ENCODE measurements at regions not wholly inside any gene's neighbourhood (a gene's known extent, or its start where the extent isn't known, plus 50 kb on each side); places are given as distances from the start of the nearest gene placed in this dataset.

DNA sequence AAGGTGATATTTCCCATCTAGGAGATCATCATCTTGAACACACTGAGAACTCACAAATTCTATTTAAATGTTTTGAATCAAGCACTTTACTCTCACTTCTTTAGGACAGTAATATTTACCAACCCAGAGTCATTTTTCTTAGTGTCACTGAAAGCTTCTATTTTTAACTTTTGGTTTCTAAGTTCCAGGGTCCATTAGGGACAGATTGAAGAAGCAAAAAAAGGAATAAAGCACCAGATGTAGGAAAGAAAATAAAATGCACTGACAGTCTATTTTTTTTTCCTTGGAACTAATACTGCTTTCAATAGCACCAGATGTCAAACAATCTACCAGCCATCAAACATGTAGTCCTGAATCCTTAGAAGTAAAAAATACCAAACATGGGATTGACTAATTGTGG, 526.7 kb upstream of the LRRN3 start:
- no peak for DNase-seq (ENCODE audit: low read depth)

DNA sequence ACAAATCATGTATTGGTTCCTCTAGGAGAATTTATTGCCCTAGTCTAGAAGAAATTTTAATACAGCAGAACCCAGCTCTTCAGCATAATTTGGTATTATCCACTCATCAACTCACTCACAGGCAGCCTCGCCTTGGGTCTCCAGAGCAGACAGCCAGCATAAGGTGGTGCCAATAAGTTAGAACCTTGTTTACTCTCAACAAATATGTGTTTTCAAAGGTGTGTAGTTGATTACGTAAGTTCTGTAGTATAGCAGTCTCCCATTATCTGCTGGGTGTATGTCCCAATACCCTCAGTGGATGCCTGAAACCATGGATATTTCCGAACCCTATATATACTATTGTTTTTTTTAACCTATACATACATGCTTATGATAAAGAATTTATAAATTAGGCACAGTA, 522.5 kb upstream of the LRRN3 start:
- no peak for DNase-seq (ENCODE audit: low read depth)

DNA sequence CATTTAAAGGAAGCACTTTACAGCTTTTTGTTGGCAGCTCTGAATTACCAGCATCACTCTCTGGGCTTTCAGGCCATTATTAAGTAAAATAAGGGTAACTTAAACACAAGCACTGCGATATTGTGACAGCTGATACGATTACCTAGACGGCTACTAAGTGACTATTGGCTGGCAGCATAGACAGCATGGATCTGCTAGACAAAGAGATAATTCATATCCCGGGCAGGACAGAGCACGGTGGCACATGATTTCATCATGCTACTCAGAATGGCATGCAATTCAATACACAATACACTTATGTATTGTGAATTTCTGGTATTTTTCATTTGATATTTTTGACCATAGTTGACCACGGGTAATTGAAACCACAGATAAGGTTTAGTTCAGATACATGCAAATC, 522.0 kb upstream of the LRRN3 start:
- no peak for DNase-seq (ENCODE audit: low read depth)

DNA sequence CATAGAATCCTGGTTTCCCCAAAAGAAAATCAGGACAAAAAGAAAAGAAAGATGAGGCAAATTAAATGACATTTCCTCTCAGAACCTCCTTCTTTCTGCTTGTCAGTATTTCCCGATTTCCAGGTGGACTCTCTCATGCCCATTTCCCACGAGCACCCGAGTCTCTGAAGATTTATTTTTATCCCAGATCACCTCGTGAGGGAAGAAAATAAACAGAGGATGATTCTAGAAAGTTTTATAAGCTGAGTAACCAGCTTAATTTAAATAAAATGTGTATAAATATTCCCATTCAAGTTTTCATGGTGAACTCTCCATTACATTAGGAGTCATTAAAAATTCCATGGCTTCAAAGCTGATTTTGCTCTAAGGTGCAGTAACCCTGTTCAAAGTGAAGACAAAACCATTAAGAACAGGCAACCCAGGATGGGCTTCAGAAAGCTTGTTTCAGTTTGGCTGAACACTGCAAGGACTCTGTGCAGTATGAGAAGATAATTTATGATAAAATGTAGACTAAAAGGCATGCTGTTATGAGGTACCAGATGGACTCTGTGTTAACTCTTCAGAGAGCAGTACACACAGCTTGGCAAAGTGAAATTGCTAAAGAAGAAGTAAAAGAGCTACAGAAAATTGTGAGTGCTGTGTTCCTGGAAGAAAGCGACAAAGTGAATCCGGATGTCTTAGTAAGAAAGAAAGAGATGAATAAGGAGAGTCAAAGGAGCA, 521.3 kb upstream of the LRRN3 start:
- no peak for DNase-seq (ENCODE audit: low read depth)

DNA sequence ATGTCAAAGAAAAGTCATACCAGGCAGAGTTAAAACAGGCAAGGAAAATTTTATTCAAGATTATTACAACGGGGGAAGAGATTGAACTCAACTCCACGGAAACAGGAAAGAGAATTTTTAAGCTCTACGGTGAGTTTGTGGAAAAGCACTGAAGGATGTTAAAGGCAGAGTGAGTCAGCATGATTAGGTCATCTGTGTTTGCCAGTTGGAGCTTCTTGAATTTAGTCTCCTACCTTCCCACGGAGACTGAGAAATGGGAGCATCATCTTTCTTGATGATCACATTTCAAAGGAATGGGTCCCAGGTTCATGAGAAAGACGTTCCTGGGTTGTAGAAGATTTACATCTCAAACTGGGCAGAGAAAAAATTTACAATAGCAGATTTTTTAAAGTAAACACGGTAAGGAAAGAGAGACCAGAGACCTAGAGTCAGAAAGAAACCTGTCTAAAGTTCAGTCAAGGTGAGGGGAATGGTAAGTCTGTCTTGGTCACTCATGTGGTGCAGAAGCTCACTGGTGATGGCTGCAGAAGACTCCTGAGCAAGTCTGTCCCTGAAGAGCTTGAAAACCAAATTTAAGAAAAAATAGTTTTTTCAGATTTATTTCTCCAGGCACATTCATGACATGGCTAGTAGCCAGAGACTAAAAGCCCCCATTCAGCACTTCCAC, 516.9 kb upstream of the LRRN3 start:
- no peak for DNase-seq (ENCODE audit: low read depth)

DNA sequence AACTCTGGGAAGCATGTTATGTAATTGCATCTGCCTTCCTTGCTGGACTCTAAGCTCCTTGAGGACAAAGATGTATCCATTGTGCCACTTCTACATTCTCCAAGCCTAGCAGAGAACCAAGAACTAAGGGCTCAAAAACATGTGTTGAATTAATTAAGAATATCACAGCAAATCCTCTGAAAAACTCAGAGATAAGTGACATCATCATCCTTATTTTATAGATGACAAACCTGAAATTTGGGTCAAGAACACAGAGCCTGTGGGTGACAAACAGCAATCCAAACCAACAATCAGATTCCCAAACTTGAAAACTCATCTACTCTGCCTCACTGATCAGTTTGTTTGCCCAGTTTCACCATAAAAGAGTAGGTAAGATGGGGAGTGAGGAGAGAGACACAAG, 503.6 kb upstream of the LRRN3 start:
- no peak for DNase-seq (ENCODE audit: low read depth)

DNA sequence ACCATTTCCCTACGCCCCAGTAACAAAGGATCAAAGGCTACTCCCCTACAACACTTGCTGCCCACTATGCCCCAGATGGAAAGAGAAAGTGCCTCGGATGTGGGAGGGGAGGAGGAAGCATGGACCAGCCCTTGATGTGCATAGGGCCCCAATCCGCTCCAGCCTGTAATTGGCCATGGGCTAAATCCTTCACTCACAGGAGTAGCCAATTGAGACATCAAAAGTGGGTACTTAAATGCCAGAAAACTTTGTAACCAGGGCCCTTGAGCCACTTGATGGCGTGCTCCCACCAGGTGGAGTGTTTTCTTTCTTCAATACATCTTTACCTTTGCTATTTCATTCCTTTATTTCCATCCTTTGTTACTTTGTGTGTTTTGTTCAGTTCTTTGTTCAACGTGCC, 500.5 kb upstream of the LRRN3 start:
- DNase-seq (ENCODE audit: low read depth) = no peak

DNA sequence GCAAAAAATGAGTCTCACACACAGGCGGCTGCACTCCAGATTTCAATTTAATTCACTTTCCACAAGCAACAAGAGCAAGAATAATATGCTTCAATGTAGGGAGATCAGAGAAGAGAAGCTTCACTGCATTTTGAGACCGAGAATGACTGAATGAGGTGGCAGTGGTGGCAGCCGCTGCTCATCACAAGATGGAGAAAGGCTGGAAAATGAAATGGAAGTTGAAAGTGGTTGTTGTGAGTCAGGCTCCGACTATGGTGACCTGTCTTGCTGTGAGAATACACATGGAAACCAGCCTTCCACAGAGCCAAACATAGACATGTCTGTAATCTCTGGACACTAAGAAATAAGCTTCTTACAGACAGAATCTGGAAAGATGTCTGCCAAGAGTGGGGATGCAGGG, 499.6 kb upstream of the LRRN3 start:
- no peak for DNase-seq (ENCODE audit: low read depth)

DNA sequence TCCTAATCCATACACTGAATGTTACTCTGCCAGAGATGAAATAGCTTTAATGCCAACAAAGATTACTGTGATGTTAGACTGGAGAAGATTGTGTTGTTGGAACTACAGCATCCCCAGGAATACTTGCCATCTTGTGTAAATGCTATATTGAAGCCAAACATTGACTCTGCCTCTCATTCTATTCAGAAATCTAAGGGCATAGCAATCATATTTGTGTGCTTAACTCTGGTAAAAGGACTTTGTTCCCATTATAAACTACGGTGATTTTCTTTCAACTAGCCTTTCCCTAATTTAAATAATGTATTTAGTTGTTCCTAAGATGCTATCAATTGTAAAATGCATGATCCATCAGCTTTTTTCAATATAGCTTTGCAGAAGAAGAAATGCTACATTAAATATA, 498.4 kb upstream of the LRRN3 start:
- no peak for DNase-seq (ENCODE audit: low read depth)

DNA sequence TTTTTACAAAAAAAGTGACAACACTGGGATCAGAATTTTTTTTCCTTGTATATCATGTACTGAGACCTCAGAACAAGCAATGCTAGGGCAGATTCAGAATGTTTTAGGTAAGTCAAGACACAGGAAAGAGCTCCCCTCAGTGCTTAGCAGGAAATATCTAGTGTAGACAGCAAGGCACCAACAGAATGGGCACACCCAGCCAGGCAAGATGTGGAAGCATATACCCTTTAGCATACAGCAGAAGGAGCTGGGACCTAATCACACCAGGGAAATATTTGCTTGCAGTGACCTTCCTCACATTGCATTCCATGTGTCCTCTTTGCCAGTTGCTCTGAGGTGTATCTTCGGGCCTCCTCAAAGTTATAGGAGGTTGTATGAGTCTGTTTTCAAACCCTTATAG, 497.6 kb upstream of the LRRN3 start:
- no peak for DNase-seq (ENCODE audit: low read depth)

DNA sequence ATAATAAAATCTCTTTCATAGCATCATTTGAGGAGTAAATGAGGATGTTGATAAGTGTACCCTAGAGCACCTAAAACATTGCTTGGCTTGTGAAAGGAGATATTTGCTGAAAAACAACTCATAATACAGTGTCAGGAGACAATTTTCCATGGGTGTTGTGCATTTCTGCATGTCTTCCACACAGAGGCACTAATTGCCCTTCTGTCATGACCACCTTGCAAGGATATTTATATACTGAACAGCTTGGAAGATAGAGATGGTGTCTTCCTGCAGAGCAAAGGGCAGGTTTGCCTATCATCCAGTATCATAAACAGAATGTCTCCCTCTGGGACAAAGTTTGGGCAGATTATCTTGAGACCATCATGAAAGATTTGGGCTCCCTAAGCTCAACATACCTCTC, 495.2 kb upstream of the LRRN3 start:
- no peak for DNase-seq (ENCODE audit: low read depth)

DNA sequence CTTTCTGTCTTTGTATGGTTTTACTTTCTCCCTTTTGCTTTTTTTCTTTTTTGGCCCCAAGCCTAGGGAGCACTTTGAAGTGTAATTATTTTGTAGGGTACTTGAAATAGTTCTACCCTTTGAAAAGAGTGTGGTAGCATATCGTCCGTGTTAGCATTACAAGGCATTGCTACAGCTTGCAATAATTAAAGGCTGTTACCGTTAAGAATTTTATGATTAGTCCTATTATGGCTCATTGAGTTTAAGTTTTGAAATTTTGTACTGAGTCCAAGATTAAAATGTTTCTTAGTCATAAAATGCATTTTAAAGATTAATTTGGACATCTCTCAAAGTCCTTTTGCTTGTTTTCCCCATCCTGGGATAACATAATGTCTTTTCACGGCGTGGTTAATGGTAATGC, 490.0 kb upstream of the LRRN3 start:
- no peak for DNase-seq (ENCODE audit: low read depth)

DNA sequence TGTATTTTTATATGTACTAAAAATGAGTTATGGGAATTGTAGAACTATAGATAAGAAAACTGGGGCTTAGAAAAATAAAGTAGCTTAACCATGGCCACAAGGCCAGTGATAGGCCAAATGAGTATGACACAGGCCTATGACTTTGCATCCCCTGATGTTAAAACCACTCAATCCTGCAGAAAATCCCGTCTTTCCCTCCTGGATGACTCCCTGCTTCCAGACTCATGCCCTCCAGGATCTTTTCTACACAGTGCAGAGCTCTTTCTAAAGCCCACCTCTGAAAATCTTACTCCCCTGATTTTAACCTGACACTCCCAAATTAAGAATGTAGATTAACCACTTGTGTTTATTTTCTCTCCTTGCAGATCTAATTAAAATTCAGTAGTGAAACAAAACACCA, 489.2 kb upstream of the LRRN3 start:
- no peak for DNase-seq (ENCODE audit: low read depth)

DNA sequence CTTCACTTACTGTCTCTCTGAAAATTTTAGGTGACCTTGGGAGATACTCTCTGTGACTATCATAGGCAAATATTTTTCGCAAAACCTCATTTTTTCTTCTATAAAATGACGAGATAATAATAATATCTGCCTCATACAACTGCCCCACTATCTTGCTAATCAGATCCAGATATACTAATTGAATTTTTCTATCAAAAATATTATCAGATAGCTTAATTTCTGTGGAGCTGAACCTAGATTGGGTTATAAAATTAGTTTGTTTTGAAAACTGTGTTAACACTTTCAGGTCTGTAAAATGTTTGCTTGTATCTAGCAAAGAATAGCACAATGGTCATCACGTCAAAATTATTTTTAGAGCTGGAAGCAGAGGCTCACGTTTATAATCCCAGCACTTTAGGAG, 486.7 kb upstream of the LRRN3 start:
- no peak for DNase-seq (ENCODE audit: low read depth)

DNA sequence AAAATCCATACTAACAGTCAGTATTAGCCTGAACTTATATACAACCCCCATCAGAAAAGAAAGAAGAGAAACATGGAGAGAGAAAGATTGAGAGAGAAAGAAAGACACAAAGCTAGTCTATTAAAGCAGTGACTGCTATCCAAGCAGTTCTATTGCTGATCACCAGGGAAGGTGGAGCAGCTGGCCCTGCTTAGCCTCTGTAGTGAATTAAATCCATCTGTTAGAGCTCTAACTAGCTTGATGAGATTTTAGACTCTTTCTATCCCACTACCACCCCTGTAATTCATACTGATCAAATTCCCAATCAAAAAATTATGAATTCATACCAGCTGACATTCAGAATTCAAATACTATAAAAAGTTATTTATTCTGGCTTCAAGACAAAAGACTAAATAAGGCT, 486.0 kb upstream of the LRRN3 start:
- DNase-seq (ENCODE audit: low read depth) = no peak

DNA sequence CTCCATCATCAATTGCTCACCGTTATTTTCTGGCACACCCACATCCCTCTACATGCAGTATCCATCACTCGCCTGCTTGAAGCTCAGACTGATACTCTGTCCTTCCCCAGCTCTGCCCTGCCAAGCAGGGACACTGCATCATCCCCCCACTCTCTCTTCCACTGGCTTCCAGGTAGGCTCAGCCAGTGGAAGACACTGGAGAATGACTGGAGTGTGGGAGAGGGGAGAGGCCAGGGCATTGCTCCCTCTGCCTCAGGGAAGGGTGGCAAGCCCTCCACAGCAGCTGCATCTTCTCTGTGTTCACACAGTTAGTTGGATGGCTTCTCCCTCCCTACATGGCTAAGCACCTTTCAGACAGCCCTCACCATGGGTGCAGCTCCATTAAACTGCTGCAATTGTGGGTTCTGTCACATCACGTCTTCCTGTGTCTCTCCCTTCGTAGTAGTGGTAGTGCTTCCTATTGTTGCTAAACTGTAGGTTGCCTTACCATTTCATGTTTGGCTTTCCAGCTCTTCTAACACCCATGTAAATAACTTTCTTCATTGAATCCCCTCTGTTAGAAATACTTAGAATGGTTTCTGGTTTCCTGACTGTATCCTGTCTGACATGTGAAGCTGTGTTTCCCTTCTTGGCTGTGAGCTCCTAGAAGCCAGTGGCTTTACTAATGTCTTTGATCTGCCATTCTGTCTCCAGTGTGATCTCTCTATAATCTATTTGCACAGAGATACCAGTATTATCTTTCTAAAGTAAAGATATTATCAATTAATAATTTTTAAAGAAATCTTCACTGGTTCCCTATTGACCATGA, 483.7 kb upstream of the LRRN3 start:
- no peak for DNase-seq (ENCODE audit: low read depth)

DNA sequence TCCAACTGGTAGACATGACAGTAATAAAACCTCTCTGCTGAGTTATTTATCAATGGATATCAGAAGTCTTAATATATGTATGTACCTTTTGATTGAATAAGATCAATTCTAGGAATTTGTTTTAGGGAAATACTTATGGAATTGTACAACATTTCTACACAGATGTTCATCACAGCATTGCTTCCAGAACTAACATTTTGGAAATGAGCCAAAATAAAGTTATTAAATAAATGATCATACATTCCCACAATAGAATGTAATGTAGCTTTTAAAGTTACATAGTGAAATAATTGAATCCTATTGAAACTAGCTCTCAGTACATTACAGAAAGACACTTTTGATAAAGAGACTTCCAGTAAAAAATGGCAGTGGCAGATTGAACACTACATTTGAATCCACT, 481.6 kb upstream of the LRRN3 start:
- no peak for DNase-seq (ENCODE audit: low read depth)

DNA sequence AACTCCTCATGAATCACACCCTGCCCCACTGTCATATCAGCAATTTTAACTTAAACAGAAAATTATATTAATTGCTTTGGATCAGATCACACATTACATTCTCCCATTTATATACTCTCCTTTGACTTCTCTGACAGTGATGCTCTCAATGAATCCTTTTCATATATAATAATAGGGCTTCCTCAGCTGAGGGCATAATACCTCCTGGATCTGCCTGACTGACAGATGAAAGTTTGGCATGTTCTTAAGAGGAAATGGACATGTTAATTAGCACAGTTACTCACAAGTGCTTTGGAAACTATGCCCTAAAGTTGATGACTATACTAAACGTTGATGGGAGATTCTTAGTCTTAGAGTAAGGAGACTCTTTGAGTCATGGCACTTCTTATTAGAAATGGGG, 478.2 kb upstream of the LRRN3 start:
- DNase-seq (ENCODE audit: low read depth) = no peak

Measured in RPMI7951 (cell line).